ENCODE measurements at regions not wholly inside any gene's neighbourhood (a gene's known extent, or its start where the extent isn't known, plus 50 kb on each side); places are given as distances from the start of the nearest gene placed in this dataset.
"Not testable (repeated sequence)": the region's sequence is repeated elsewhere in the genome, so short reads cannot be mapped to it uniquely, and the experiment has no call there.

DNA sequence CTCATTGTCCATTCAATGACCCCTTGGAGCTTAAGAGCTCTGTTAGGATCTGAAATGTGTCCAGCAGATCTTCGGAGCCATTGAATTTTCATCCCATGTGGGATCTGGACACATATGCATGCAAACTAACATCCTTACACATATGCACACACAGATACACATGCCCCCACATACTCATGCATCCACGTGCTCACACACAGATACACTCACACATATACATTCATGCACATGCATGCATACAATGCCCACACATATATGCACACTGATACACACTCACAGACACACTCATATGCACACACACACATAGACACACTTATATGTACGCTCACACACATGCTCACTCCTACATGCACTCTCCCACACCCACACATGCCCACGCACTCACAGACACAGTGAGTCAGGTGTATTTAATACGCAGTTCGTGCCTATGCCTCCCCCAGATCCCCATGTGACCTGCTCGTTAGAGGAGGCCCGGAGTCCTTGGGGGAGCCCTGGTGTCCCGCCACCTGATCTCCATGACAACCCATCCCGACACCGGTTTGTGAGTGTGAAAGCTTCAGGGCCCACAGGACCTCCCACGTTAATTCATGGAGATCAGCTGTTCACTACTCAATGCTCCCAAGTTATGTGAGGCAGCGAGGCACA lies 121.9 kb upstream of the SULF2 start:
- H3K4me3 ChIP-seq (ENCODE audit: low read depth, low read length): no peak overlapping the region
- DNase-seq: no peak
- in situ Hi-C loops (cut with HindIII; ENCODE audit: low pct_ligation_motif_present, low sequenced_read_pairs): no loop called here
- no peaks in the 10 kb centered on the region for H3K36me3 ChIP-seq (replicated peaks)
- no peak overlapping the region for H3K27ac ChIP-seq
- TF ChIP-seq, protein P1, sequence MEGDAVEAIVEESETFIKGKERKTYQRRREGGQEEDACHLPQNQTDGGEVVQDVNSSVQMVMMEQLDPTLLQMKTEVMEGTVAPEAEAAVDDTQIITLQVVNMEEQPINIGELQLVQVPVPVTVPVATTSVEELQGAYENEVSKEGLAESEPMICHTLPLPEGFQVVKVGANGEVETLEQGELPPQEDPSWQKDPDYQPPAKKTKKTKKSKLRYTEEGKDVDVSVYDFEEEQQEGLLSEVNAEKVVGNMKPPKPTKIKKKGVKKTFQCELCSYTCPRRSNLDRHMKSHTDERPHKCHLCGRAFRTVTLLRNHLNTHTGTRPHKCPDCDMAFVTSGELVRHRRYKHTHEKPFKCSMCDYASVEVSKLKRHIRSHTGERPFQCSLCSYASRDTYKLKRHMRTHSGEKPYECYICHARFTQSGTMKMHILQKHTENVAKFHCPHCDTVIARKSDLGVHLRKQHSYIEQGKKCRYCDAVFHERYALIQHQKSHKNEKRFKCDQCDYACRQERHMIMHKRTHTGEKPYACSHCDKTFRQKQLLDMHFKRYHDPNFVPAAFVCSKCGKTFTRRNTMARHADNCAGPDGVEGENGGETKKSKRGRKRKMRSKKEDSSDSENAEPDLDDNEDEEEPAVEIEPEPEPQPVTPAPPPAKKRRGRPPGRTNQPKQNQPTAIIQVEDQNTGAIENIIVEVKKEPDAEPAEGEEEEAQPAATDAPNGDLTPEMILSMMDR (IDR thresholded peaks at IDR 0.05; ENCODE audit: low read depth, low read length, missing control alignments): no peak
- no peaks in the 10 kb centered on the region for H3K27me3 ChIP-seq (replicated peaks)

DNA sequence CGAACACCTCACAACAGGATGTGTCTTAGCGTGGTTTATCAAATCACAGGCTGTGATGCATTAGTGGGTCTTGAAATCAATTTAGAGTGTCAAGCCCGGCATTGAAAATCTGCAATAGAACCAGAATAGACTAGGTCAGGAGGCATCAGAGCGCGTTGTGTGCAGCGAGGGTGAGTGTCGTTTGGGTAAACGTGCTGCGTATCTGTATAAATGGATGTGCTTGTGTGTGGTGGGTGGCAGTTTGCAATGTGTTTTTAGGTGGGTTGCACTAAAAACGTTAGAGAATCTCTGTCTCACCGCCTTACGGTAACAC lies 121.0 kb upstream of the SULF2 start:
- no peak overlapping the region for H3K4me3 ChIP-seq (ENCODE audit: low read depth, low read length)
- TF ChIP-seq, protein P1 (IDR thresholded peaks at IDR 0.05; ENCODE audit: low read depth, low read length, missing control alignments): no peak
- no peak for DNase-seq
- no peak overlapping the region for H3K27ac ChIP-seq
- in situ Hi-C loops (cut with HindIII; ENCODE audit: low pct_ligation_motif_present, low sequenced_read_pairs): no loop called here
- H3K36me3 ChIP-seq (replicated peaks): no peaks in the 10 kb centered on the region
- no peaks in the 10 kb centered on the region for H3K27me3 ChIP-seq (replicated peaks)

DNA sequence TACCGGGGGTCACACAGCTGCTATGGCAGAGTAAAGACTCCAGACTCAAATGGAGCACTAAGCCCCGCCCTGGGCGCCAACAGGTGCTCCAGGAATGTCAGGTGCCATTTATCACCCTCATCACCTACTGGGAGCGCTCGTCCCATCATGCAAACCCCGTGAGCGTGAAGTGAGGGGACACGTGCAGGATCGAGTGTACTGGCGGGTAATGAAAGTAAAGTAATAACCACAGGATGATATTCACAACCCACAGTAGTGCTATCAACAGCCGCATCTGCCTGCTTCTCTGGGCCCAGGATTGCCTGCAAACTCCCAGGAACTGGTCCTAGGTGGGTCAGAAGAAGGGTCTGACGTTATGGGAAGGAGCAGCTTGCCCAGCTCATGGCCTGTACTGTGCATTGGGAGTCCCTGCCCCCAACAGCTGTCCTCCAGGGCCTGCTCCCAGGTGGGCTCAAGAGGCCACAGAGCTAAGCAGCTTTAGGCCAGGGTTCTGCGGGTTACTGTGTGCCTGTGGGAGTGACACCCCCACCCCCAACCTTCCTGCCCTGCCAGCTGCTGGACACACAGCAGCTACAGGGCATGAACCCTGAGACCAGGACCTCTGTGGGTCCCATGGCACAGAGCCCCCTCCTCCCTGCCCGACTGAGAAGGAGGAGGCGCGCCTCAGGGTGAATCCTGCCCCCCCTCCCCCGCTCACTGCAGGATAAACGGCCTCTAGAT lies 120.5 kb upstream of the SULF2 start:
- H3K27ac ChIP-seq: no peak overlapping the region
- in situ Hi-C loops (cut with HindIII; ENCODE audit: low pct_ligation_motif_present, low sequenced_read_pairs): no loop called here
- H3K4me3 ChIP-seq (ENCODE audit: low read depth, low read length): no peak overlapping the region
- no peak for DNase-seq
- TF ChIP-seq, protein P1 (IDR thresholded peaks at IDR 0.05; ENCODE audit: low read depth, low read length, missing control alignments): no peak
- no peaks in the 10 kb centered on the region for H3K27me3 ChIP-seq (replicated peaks)
- H3K36me3 ChIP-seq (replicated peaks): no peaks in the 10 kb centered on the region

DNA sequence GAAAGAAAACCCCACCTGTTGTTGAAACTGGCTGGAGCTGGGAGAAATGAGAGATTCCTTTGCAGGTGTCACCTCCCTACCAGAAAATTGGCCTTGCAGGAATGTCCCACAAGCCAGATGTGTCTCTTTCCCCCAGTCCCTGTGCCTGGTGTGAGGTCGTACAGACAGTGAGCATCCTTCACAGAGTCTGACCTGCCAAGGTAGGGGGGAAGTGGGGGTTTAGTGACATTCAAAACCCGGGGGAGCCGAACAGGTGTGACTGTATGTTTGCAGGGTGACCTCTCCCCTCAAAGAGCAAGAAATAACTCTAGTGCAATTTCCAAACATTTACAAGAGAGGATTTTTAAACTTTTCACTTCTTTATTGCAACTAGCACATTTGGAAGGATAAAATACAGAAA lies 117.7 kb upstream of the SULF2 start:
- in situ Hi-C loops (cut with HindIII; ENCODE audit: low pct_ligation_motif_present, low sequenced_read_pairs); DNase-seq; H3K27ac ChIP-seq; H3K4me3 ChIP-seq (ENCODE audit: low read depth, low read length); H3K36me3 ChIP-seq (replicated peaks); H3K27me3 ChIP-seq (replicated peaks): not testable (repeated sequence)

DNA sequence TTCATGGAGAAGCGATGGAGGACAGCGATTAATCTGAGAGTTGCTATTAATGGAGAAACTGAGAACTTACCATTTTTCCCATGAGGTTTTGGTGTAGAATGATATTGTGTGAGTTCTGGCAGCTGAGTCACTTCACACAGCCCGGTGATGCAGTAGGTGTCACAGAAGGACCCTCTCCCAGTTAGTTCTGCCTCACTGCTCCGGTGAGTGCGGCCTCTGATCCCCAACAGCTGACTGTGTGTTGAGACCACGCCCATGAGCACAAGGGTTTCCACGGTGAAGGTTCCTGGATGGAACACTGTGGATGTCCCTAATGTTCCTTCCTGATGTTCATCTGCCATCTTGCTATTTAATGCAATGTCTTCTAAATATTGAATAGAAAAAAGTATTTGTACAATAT lies 114.0 kb upstream of the SULF2 start:
- H3K4me3 ChIP-seq (ENCODE audit: low read depth, low read length); H3K27me3 ChIP-seq (replicated peaks); DNase-seq; H3K27ac ChIP-seq; H3K36me3 ChIP-seq (replicated peaks); in situ Hi-C loops (cut with HindIII; ENCODE audit: low pct_ligation_motif_present, low sequenced_read_pairs): not testable (repeated sequence)

DNA sequence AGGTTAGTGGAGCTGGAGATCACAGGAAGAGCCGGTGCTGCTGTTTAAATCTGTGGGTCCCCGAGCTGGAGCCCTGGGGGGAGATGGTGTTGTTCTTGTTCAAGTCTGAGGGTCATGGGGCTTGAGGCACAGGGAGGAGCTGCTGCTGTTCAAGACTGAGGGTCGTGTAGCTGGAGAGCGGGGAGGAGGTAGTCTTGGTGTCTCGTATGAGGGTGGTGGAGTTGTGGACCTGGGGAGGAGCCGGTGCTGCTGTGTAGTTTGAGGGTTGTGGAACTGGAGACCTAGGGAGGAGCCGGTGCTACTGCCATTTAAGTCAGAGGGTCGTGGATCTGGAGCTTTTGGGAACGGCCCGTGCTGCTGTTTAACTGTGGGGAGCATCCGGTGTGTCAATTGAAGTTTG lies 112.2 kb upstream of the SULF2 start:
- TF ChIP-seq, protein P1 (IDR thresholded peaks at IDR 0.05; ENCODE audit: low read depth, low read length, missing control alignments): no peak
- H3K27ac ChIP-seq: no peak overlapping the region
- in situ Hi-C loops (cut with HindIII; ENCODE audit: low pct_ligation_motif_present, low sequenced_read_pairs): no loop called here
- no peak overlapping the region for H3K4me3 ChIP-seq (ENCODE audit: low read depth, low read length)
- DNase-seq: no peak
- H3K36me3 ChIP-seq (replicated peaks): no peaks in the 10 kb centered on the region
- no peaks in the 10 kb centered on the region for H3K27me3 ChIP-seq (replicated peaks)

DNA sequence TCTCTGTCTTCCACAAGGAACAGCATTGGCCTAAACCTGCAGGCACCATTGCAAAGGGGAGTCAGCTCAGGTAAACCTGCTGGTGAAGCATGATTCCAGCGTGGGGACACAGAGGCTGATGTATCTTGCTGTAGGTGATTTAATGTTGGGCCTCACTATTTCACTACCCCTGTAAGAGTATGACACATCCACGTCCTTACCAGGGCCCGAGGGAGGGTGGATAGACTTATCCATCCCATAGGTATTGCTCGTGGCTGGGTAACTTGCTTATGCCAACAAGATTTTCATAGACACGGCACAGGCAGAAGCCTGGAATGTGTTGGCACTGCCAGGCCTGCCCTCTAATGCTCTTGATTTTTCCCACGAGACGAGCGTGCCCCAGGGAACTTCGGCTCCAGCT lies 107.4 kb upstream of the SULF2 start:
- H3K36me3 ChIP-seq (replicated peaks); H3K4me3 ChIP-seq (ENCODE audit: low read depth, low read length); DNase-seq; H3K27me3 ChIP-seq (replicated peaks); in situ Hi-C loops (cut with HindIII; ENCODE audit: low pct_ligation_motif_present, low sequenced_read_pairs); H3K27ac ChIP-seq: not testable (repeated sequence)

DNA sequence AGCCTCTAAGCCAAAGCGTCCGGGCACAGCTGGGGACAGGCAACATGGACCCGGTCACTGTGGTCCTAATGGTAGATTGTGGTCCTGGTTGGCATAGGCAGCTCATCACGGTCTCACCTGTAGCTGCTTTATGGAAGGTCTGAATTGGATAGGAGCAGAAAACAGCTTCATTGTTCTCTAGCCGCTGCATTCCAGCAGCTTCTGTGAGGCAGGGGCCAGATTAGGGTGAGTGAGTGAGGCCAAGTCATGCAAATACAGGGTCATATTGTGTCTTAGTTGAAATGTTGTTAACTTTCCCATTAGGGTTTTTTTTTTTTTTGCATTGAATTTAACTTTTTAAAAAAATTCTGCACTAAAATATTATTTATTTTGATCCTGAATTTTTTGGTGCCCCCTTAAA lies 105.4 kb upstream of the SULF2 start:
- in situ Hi-C loops (cut with HindIII; ENCODE audit: low pct_ligation_motif_present, low sequenced_read_pairs); H3K36me3 ChIP-seq (replicated peaks); H3K27ac ChIP-seq; H3K27me3 ChIP-seq (replicated peaks); DNase-seq; H3K4me3 ChIP-seq (ENCODE audit: low read depth, low read length): not testable (repeated sequence)

DNA sequence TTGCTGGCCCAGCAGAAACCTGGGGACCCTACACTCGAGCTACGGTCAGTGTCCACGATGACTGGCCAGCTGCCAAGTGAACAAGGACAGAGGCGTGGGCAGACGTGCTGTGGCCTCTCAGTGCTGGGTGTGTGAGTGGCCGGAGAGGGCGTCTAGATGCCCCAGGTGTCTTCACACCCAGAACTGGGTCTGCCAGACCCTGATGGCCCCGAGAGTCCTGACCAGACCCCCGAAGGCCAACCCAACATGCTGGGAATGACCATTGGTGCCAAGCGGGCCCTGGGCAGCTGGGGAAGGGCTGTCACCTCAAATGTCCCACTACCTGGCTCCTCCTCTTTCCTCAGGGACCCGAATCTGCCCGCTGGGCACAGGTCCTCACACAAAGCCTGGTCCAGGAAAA lies 104.5 kb upstream of the SULF2 start:
- H3K27me3 ChIP-seq (replicated peaks); H3K36me3 ChIP-seq (replicated peaks); in situ Hi-C loops (cut with HindIII; ENCODE audit: low pct_ligation_motif_present, low sequenced_read_pairs); H3K4me3 ChIP-seq (ENCODE audit: low read depth, low read length); H3K27ac ChIP-seq; DNase-seq: not testable (repeated sequence)

Data from brain microvascular endothelial cell (primary cell).